WTC11 (cell line): ENCODE measurements at regions not wholly inside any gene's neighbourhood (a gene's known extent, or its start where the extent isn't known, plus 50 kb on each side); places are given as distances from the start of the nearest gene placed in this dataset.

Source experiments
- ATAC-seq: fragments of 200-7000 bp; cut with Tn5 transposase; 2 replicates; pipeline ENCODE4 v1.10.0; 2021; ENCODE audit warnings: mild to moderate bottlenecking, moderate library complexity
- CTCF ChIA-PET: fragments of 300-600 bp; sonication (Branson Sonifier 250); formaldehyde crosslinking; loops from one replicate; lab custom pipeline; 2021; ENCODE audit warnings: antibody characterized with exemption; lab: Charles Lee
- POLR2A ChIA-PET: fragments of 350-600 bp; sonication (Branson Sonifier 250); formaldehyde crosslinking; loops from one replicate; lab custom pipeline; 2021; ENCODE audit warnings: antibody characterized with exemption; lab: Charles Lee
- DNase-seq: peaks from one replicate; pipeline ENCODE4 v3.0.0; 2021; ENCODE audit warnings: low spot score
- H3K27ac Mint-ChIP-seq: 2 replicates; pipeline ENCODE4 v1.8.0; 2021; ENCODE audit warnings: mixed read lengths
- H3K27me3 Mint-ChIP-seq: 2 replicates; pipeline ENCODE4 v1.8.0; 2021; ENCODE audit warnings: low read depth, mild to moderate bottlenecking, moderate library complexity, mixed read lengths
- H3K36me3 Mint-ChIP-seq: 2 replicates; pipeline ENCODE4 v1.8.0; 2021; ENCODE audit warnings: mixed read lengths
- H3K4me1 Mint-ChIP-seq: 2 replicates; pipeline ENCODE4 v1.8.0; 2022; ENCODE audit warnings: mixed read lengths
- H3K4me3 Mint-ChIP-seq: 2 replicates; pipeline ENCODE4 v1.8.0; 2021; ENCODE audit warnings: mild to moderate bottlenecking, moderate library complexity, mixed read lengths
- H3K9me3 Mint-ChIP-seq: 2 replicates; pipeline ENCODE4 v1.8.0; 2021; ENCODE audit warnings: mixed read lengths
- JUN ChIP-seq: sonication (generic); formaldehyde crosslinking; IDR thresholded peaks from 2 replicates; pipeline ENCODE4 v1.8.0; 2023; ENCODE audit warnings: mild to moderate bottlenecking, missing genetic modification reagents
- NFATC4 ChIP-seq: fragments of 250-450 bp; sonication (Bioruptor Pico); IDR thresholded peaks from 2 replicates; pipeline ENCODE4 v1.9.0; 2021; ENCODE audit warnings: mild to moderate bottlenecking
- PRRX2 ChIP-seq: fragments of 250-450 bp; sonication (Bioruptor Pico); IDR thresholded peaks from 2 replicates; pipeline ENCODE4 v1.8.0; 2021; ENCODE audit warnings: mild to moderate bottlenecking
- SOX15 ChIP-seq: fragments of 250-450 bp; sonication (Bioruptor Pico); IDR thresholded peaks from 2 replicates; pipeline ENCODE4 v1.9.0; 2021; ENCODE audit warnings: mild to moderate bottlenecking
- TCF7 ChIP-seq: sonication (generic); formaldehyde crosslinking; IDR thresholded peaks from 2 replicates; pipeline ENCODE4 v1.8.0; 2022; ENCODE audit warnings: mild to moderate bottlenecking, low read depth, missing genetic modification reagents, moderate library complexity
- TEAD4 ChIP-seq: sonication (generic); formaldehyde crosslinking; IDR thresholded peaks from 2 replicates; pipeline ENCODE4 v1.8.0; 2022; ENCODE audit warnings: mild to moderate bottlenecking, missing genetic modification reagents
- TP53 ChIP-seq: sonication (generic); formaldehyde crosslinking; IDR thresholded peaks from 2 replicates; pipeline ENCODE4 v1.8.1; 2023; ENCODE audit warnings: mild to moderate bottlenecking, missing genetic modification reagents
- ZNF396 ChIP-seq: fragments of 250-450 bp; sonication (Bioruptor Pico); IDR thresholded peaks from 2 replicates; pipeline ENCODE4 v1.8.0; 2021; ENCODE audit warnings: mild to moderate bottlenecking, moderate library complexity, borderline replicate concordance
- TF ChIP-seq, protein P1 (sequence below): sonication (generic); formaldehyde crosslinking; IDR thresholded peaks from 2 replicates; pipeline ENCODE4 v1.8.0; 2023; ENCODE audit warnings: missing genetic modification reagents
- TF ChIP-seq, protein P2 (sequence below): sonication (generic); formaldehyde crosslinking; IDR thresholded peaks from 2 replicates; pipeline ENCODE4 v1.8.1; 2022; ENCODE audit warnings: missing genetic modification reagents, borderline replicate concordance
- TF ChIP-seq, protein P3 (sequence below): sonication (generic); formaldehyde crosslinking; IDR thresholded peaks from 2 replicates; pipeline ENCODE4 v1.8.1; 2023; ENCODE audit warnings: mild to moderate bottlenecking, moderate library complexity, missing genetic modification reagents
- TF ChIP-seq, protein P4 (sequence below): sonication (generic); formaldehyde crosslinking; IDR thresholded peaks from 2 replicates; pipeline ENCODE4 v1.8.0; 2022; ENCODE audit warnings: mild to moderate bottlenecking, missing genetic modification reagents
- TF ChIP-seq, protein P5 (sequence below): fragments of 250-450 bp; sonication (Bioruptor Pico); IDR thresholded peaks from 2 replicates; pipeline ENCODE4 v1.9.0; 2021; ENCODE audit warnings: mild to moderate bottlenecking, borderline replicate concordance
- TF ChIP-seq, protein P6 (sequence below): sonication (generic); formaldehyde crosslinking; IDR thresholded peaks from 2 replicates; pipeline ENCODE4 v1.8.1; 2023; ENCODE audit warnings: mild to moderate bottlenecking, missing genetic modification reagents, borderline replicate concordance
- TF ChIP-seq, protein P7 (sequence below): fragments of 250-450 bp; sonication (Bioruptor Pico); IDR thresholded peaks from 2 replicates; pipeline ENCODE4 v1.9.0; 2021; ENCODE audit warnings: mild to moderate bottlenecking
- TF ChIP-seq, protein P8 (sequence below): fragments of 250-450 bp; sonication (Bioruptor Pico); conservative IDR thresholded peaks from 2 replicates; pipeline ENCODE4 v1.9.0; 2021; ENCODE audit warnings: mild to moderate bottlenecking

DNA sequence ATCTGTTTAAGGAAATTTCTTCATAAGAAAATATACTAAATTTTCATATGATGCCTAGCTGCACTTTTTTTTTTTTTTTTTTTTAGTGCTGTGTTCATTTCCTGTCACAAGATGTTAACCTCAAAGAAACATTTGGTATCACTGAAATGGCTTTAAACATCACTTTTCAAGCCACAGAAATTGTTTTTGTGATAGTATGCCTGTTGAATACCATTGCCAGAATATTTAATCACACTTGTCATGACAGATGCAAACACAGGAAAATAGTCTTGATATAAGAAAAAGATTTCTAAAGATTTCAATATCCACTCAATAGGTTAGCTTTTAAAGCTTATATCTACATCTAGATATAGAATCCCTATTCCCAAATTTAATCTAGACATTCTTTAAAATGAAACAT is 608.5 kb upstream of the AGTR1 start:
- no peak for ATAC-seq
- H3K27ac Mint-ChIP-seq, result no peak overlapping the region

DNA sequence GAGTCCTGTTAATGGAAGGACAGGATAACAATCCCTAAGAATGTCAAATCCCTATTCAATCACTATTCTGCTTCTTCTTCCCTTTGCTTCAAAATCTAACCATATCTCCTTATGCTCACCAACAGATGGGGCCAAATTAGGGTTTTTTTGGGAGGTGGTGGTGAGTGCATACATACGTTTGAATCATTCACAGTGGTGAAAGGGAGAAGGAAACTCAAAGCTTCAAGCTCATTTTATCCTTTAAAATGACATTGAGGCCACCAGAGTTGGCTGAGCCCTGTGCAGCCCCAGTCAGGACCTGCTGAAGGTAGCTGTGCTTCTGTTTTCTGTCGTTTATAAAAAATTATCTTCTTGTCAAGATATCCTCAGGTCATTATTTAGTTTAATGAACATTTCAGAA is 607.5 kb upstream of the AGTR1 start:
- ATAC-seq (no peak), DNase-seq (no peak)
- Mint-ChIP-seq H3K36me3 (no peaks in the 10 kb centered on the region), H3K27me3 (no peaks in the 10 kb centered on the region), H3K9me3 (no peaks in the 10 kb centered on the region), H3K4me3 (no peak overlapping the region), H3K27ac (no peak overlapping the region), H3K4me1 (peaks cover 7% of the 10 kb centered on the region)
- POLR2A ChIA-PET, result no interaction called here
- CTCF ChIA-PET, result interaction anchor here (1.3 kb wide), 1 partner anchor 112 kb away, joined by 4 read pairs; no protein-coding TSS in a partner anchor
- TF ChIP-seq, protein P1, sequence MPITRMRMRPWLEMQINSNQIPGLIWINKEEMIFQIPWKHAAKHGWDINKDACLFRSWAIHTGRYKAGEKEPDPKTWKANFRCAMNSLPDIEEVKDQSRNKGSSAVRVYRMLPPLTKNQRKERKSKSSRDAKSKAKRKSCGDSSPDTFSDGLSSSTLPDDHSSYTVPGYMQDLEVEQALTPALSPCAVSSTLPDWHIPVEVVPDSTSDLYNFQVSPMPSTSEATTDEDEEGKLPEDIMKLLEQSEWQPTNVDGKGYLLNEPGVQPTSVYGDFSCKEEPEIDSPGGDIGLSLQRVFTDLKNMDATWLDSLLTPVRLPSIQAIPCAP (CRISPR knock-in tag), result no peak
- TF ChIP-seq, protein P2, sequence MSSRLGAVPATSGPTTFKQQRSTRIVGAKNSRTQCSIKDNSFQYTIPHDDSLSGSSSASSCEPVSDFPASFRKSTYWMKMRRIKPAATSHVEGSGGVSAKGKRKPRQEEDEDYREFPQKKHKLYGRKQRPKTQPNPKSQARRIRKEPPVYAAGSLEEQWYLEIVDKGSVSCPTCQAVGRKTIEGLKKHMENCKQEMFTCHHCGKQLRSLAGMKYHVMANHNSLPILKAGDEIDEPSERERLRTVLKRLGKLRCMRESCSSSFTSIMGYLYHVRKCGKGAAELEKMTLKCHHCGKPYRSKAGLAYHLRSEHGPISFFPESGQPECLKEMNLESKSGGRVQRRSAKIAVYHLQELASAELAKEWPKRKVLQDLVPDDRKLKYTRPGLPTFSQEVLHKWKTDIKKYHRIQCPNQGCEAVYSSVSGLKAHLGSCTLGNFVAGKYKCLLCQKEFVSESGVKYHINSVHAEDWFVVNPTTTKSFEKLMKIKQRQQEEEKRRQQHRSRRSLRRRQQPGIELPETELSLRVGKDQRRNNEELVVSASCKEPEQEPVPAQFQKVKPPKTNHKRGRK (CRISPR knock-in tag), result no peak
- TF ChIP-seq, protein P3, sequence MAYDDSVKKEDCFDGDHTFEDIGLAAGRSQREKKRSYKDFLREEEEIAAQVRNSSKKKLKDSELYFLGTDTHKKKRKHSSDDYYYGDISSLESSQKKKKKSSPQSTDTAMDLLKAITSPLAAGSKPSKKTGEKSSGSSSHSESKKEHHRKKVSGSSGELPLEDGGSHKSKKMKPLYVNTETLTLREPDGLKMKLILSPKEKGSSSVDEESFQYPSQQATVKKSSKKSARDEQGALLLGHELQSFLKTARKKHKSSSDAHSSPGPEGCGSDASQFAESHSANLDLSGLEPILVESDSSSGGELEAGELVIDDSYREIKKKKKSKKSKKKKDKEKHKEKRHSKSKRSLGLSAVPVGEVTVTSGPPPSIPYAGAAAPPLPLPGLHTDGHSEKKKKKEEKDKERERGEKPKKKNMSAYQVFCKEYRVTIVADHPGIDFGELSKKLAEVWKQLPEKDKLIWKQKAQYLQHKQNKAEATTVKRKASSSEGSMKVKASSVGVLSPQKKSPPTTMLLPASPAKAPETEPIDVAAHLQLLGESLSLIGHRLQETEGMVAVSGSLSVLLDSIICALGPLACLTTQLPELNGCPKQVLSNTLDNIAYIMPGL (CRISPR knock-in tag), result no peak
- no peak for TF ChIP-seq TEAD4 (CRISPR knock-in tag)
- TF ChIP-seq, protein P4, sequence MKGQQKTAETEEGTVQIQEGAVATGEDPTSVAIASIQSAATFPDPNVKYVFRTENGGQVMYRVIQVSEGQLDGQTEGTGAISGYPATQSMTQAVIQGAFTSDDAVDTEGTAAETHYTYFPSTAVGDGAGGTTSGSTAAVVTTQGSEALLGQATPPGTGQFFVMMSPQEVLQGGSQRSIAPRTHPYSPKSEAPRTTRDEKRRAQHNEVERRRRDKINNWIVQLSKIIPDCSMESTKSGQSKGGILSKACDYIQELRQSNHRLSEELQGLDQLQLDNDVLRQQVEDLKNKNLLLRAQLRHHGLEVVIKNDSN (CRISPR knock-in tag), result no peak
- TF ChIP-seq, protein P5, sequence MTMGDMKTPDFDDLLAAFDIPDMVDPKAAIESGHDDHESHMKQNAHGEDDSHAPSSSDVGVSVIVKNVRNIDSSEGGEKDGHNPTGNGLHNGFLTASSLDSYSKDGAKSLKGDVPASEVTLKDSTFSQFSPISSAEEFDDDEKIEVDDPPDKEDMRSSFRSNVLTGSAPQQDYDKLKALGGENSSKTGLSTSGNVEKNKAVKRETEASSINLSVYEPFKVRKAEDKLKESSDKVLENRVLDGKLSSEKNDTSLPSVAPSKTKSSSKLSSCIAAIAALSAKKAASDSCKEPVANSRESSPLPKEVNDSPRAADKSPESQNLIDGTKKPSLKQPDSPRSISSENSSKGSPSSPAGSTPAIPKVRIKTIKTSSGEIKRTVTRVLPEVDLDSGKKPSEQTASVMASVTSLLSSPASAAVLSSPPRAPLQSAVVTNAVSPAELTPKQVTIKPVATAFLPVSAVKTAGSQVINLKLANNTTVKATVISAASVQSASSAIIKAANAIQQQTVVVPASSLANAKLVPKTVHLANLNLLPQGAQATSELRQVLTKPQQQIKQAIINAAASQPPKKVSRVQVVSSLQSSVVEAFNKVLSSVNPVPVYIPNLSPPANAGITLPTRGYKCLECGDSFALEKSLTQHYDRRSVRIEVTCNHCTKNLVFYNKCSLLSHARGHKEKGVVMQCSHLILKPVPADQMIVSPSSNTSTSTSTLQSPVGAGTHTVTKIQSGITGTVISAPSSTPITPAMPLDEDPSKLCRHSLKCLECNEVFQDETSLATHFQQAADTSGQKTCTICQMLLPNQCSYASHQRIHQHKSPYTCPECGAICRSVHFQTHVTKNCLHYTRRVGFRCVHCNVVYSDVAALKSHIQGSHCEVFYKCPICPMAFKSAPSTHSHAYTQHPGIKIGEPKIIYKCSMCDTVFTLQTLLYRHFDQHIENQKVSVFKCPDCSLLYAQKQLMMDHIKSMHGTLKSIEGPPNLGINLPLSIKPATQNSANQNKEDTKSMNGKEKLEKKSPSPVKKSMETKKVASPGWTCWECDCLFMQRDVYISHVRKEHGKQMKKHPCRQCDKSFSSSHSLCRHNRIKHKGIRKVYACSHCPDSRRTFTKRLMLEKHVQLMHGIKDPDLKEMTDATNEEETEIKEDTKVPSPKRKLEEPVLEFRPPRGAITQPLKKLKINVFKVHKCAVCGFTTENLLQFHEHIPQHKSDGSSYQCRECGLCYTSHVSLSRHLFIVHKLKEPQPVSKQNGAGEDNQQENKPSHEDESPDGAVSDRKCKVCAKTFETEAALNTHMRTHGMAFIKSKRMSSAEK (CRISPR knock-in tag), result no peak

More for the DNA sequence above, 608.5 kb upstream of the AGTR1 start:
- Mint-ChIP-seq H3K9me3 (no peaks in the 10 kb centered on the region), H3K36me3 (no peaks in the 10 kb centered on the region), H3K4me3 (no peak overlapping the region), H3K4me1 (peaks cover 9% of the 10 kb centered on the region), H3K27me3 (no peaks in the 10 kb centered on the region)
- ChIA-PET POLR2A (no interaction called here), CTCF (interaction anchor here (1.2 kb wide), 1 partner anchor 630 kb away, joined by 3 read pairs; no protein-coding TSS in a partner anchor)
- TF ChIP-seq TCF7 (no peak), JUN (CRISPR knock-in tag) (no peak), PRRX2 (CRISPR knock-in tag) (no peak), ZNF396 (CRISPR knock-in tag) (no peak), NFATC4 (CRISPR knock-in tag) (no peak), TP53 (no peak), SOX15 (CRISPR knock-in tag) (no peak)
- TF ChIP-seq, protein P2 (CRISPR knock-in tag), result no peak
- TF ChIP-seq, protein P6, sequence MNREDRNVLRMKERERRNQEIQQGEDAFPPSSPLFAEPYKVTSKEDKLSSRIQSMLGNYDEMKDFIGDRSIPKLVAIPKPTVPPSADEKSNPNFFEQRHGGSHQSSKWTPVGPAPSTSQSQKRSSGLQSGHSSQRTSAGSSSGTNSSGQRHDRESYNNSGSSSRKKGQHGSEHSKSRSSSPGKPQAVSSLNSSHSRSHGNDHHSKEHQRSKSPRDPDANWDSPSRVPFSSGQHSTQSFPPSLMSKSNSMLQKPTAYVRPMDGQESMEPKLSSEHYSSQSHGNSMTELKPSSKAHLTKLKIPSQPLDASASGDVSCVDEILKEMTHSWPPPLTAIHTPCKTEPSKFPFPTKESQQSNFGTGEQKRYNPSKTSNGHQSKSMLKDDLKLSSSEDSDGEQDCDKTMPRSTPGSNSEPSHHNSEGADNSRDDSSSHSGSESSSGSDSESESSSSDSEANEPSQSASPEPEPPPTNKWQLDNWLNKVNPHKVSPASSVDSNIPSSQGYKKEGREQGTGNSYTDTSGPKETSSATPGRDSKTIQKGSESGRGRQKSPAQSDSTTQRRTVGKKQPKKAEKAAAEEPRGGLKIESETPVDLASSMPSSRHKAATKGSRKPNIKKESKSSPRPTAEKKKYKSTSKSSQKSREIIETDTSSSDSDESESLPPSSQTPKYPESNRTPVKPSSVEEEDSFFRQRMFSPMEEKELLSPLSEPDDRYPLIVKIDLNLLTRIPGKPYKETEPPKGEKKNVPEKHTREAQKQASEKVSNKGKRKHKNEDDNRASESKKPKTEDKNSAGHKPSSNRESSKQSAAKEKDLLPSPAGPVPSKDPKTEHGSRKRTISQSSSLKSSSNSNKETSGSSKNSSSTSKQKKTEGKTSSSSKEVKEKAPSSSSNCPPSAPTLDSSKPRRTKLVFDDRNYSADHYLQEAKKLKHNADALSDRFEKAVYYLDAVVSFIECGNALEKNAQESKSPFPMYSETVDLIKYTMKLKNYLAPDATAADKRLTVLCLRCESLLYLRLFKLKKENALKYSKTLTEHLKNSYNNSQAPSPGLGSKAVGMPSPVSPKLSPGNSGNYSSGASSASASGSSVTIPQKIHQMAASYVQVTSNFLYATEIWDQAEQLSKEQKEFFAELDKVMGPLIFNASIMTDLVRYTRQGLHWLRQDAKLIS, result no peak
- TF ChIP-seq, protein P7, sequence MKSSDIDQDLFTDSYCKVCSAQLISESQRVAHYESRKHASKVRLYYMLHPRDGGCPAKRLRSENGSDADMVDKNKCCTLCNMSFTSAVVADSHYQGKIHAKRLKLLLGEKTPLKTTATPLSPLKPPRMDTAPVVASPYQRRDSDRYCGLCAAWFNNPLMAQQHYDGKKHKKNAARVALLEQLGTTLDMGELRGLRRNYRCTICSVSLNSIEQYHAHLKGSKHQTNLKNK (CRISPR knock-in tag), result no peak
- TF ChIP-seq, protein P8, sequence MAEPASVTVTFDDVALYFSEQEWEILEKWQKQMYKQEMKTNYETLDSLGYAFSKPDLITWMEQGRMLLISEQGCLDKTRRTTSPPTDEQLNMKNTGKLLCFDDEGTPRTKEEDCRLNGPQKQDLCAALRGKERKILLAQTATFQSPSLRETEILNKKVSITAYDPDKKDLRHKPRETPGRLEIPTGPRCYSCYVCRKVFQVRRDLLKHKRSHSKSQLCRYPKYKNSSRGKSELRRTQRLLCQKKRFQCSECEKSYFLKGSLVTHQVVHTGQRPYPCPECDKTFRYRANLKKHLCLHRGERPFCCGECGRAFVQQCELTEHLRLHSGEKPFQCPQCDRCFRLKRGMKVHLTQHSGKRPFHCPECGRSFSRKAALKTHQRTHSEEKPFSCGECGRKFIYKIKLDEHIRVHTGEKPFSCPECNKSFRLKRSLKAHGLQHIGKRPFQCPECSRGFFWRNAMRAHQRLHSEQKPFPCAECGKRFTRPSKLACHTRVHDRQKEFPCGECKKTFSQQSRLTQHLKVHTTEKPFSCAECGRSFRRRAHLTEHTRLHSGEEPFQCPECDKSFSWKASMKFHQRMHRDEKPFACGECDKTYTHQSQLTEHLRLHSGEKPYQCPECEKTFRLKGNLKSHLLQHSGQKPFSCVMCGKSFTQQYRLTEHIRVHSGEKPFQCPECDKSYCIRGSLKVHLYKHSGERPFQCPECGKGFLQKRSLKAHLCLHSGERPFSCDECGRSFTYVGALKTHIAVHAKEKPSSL (CRISPR knock-in tag), result no peak
- no peak for DNase-seq
